ENCODE measurements at regions not wholly inside any gene's neighbourhood (a gene's known extent, or its start where the extent isn't known, plus 50 kb on each side); places are given as distances from the start of the nearest gene placed in this dataset.

GRCh38 chr10:27620430-27621397 lies 116.6 kb downstream of the RAB18 start (continued):
- TF ChIP-seq, protein P1, sequence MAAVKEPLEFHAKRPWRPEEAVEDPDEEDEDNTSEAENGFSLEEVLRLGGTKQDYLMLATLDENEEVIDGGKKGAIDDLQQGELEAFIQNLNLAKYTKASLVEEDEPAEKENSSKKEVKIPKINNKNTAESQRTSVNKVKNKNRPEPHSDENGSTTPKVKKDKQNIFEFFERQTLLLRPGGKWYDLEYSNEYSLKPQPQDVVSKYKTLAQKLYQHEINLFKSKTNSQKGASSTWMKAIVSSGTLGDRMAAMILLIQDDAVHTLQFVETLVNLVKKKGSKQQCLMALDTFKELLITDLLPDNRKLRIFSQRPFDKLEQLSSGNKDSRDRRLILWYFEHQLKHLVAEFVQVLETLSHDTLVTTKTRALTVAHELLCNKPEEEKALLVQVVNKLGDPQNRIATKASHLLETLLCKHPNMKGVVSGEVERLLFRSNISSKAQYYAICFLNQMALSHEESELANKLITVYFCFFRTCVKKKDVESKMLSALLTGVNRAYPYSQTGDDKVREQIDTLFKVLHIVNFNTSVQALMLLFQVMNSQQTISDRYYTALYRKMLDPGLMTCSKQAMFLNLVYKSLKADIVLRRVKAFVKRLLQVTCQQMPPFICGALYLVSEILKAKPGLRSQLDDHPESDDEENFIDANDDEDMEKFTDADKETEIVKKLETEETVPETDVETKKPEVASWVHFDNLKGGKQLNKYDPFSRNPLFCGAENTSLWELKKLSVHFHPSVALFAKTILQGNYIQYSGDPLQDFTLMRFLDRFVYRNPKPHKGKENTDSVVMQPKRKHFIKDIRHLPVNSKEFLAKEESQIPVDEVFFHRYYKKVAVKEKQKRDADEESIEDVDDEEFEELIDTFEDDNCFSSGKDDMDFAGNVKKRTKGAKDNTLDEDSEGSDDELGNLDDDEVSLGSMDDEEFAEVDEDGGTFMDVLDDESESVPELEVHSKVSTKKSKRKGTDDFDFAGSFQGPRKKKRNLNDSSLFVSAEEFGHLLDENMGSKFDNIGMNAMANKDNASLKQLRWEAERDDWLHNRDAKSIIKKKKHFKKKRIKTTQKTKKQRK (IDR thresholded peaks at IDR 0.05; ENCODE audit: low read depth, low read length) = no peak

DNA sequence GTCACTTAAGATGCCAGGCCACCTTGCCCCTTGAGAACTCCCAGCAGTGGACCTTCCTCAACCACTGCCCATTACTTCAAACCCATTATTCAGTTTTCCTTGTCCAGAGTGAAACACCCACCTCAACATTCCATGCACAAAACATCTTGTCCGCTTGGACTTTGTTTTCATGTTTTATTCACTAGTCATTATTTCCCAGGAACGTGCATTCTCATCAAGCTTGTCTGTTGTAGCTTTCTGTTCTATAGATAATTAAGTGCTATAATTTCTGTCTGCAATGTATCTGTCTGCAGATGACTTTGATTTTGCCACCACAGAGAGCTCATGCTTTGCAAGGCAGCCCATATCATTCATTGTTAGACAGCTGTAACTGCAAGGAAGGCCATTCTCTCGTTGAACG lies 117.4 kb downstream of the RAB18 start:
- POLR2A ChIA-PET = no interaction called here
- no peak for FAIRE-seq

More for the DNA sequence above, 117.4 kb downstream of the RAB18 start:
- TF ChIP-seq POLR2AphosphoS5 (IDR thresholded peaks at IDR 0.05; ENCODE audit: low read length) (no peak), ETV6 (conservative IDR thresholded peaks at IDR 0.05 in 1 of 2, IDR thresholded peaks at IDR 0.05 in 1 of 2; ENCODE audit: borderline replicate concordance in 1 of 2, low read depth in 1 of 2) (no peak), MTA3 (IDR thresholded peaks at IDR 0.05; ENCODE audit: borderline replicate concordance, low read length) (no peak), IRF5 (IDR thresholded peaks at IDR 0.05; ENCODE audit: borderline replicate concordance) (no peak), USF1 (IDR thresholded peaks at IDR 0.05; ENCODE audit: borderline replicate concordance, extremely low read length, insufficient read depth, low read depth, low read length) (no peak), HSF1 (IDR thresholded peaks at IDR 0.05; ENCODE audit: low read depth, low read length) (no peak), HCFC1 (IDR thresholded peaks at IDR 0.05; ENCODE audit: low read length) (no peak), RELA (IDR thresholded peaks at IDR 0.05; ENCODE audit: borderline replicate concordance, partially characterized antibody) (no peak)
- no peaks in the 10 kb centered on the region for H3K79me2 ChIP-seq (ENCODE audit: control insufficient read depth, insufficient read depth, low read length)
- H4K20me1 ChIP-seq (ENCODE audit: control insufficient read depth, insufficient read depth) = no peaks in the 10 kb centered on the region
- CTCF ChIA-PET = interaction anchor here (0.7 kb wide), 1 partner anchor 13 kb away, joined by 3 read pairs; no protein-coding TSS in a partner anchor
- H3K27me3 ChIP-seq (replicated peaks in 1 of 2; ENCODE audit: control insufficient read depth in 2 of 2, insufficient read depth in 2 of 2, low read length in 1 of 2) = no peaks in the 10 kb centered on the region; a peak in 2 of 4 replicates
- no peak overlapping the region for H3K9ac ChIP-seq (ENCODE audit: control insufficient read depth, insufficient read depth, low read length)
- H3K4me2 ChIP-seq (ENCODE audit: control insufficient read depth, insufficient read depth) = no peak overlapping the region
- 15% methylated on average over 4 of the region's 4 CpGs for WGBS (ENCODE audit: insufficient coverage, insufficient replicate concordance, low lambda C conversion rate, missing lambda C conversion rate)
- H3K36me3 ChIP-seq (ENCODE audit: control insufficient read depth in 2 of 2, insufficient read depth in 2 of 2, low read length in 1 of 2) = no peaks in the 10 kb centered on the region
- no peak overlapping the region for H3K27ac ChIP-seq (ENCODE audit: control insufficient read depth, insufficient read depth)
- RAD21 ChIA-PET (ENCODE audit: unreplicated experiment) = no interaction called here
- no TSS peak for BruUV-seq (replicated peaks)
- in situ Hi-C loops (cut with MboI) (no loop called here), intact Hi-C loops (cut with micrococcal nuclease; ENCODE audit: unreplicated experiment) (no loop called here)
- no peak overlapping the region for H2AFZ ChIP-seq (ENCODE audit: control insufficient read depth, low read depth, low read length)
- no peak overlapping the region for H3K4me3 ChIP-seq
- SMC1A ChIA-PET (ENCODE audit: uncharacterized antibody, unreplicated experiment) = no interaction called here
- DNase-seq (ENCODE audit: low read depth, low spot score) (no peak), ATAC-seq (no peak)
- H3K4me1 ChIP-seq (ENCODE audit: control insufficient read depth, insufficient read depth, low read length) = no peaks in the 10 kb centered on the region
- H3K9me3 ChIP-seq (replicated peaks; ENCODE audit: control insufficient read depth, insufficient read depth, low read length) = no peaks in the 10 kb centered on the region
